K562 (cell line): ENCODE measurements at regions not wholly inside any gene's neighbourhood (a gene's known extent, or its start where the extent isn't known, plus 50 kb on each side); places are given as distances from the start of the nearest gene placed in this dataset.

Source experiments
- GATA2 ChIP-seq: sonication (generic); formaldehyde crosslinking; IDR thresholded peaks from 2 replicates; pipeline ENCODE4 v1.4.0; 2020; ENCODE audit warnings: mild to moderate bottlenecking, missing genetic modification reagents
- HMGN3 ChIP-seq: IDR thresholded peaks from 2 replicates; pipeline ENCODE4 v1.6.1; 2011; ENCODE audit warnings: borderline replicate concordance, low read depth, mild to moderate bottlenecking, mixed read lengths, low read length; ENCODE audit not compliant: insufficient read length; ENCODE audit errors: extremely low read depth
- MXI1 ChIP-seq: IDR thresholded peaks from 2 replicates; pipeline ENCODE4 v1.6.1; 2011; ENCODE audit warnings: low read depth, mild to moderate bottlenecking, improper control_type of control experiment, low read length
- NR2F6 ChIP-seq: fragments of 450-650 bp; formaldehyde crosslinking; IDR thresholded peaks from 2 replicates; pipeline ENCODE4 v1.4.0; 2020; ENCODE audit warnings: mild to moderate bottlenecking
- TAF1 ChIP-seq: IDR thresholded peaks from 2 replicates; pipeline ENCODE4 v1.6.1; 2011; ENCODE audit warnings: mild to moderate bottlenecking, low read length, moderate library complexity; ENCODE audit not compliant: insufficient read depth, control insufficient read depth, severe bottlenecking; ENCODE audit errors: extremely low read depth
- ZNF436 ChIP-seq: fragments of 250-450, 450-650 bp; sonication (Bioruptor Pico); formaldehyde crosslinking; IDR thresholded peaks from 2 replicates; pipeline ENCODE4 v1.7.0; 2020; ENCODE audit warnings: mild to moderate bottlenecking
- ZNF592 ChIP-seq: fragments of 450-650 bp; IDR thresholded peaks from 2 replicates; pipeline ENCODE4 v1.6.1; 2017; ENCODE audit warnings: antibody characterized with exemption, mild to moderate bottlenecking
- ZNF830 ChIP-seq: fragments of 250-450 bp; sonication (Bioruptor Pico); IDR thresholded peaks from 2 replicates; pipeline ENCODE4 v1.5.0; 2021; ENCODE audit warnings: mild to moderate bottlenecking

- TF ChIP-seq ZNF436 (CRISPR knock-in tag) = no peak
- no peak for TF ChIP-seq GATA2 (CRISPR knock-in tag)
- no peak for TF ChIP-seq MXI1
- TF ChIP-seq TAF1 = no peak
- no peak for TF ChIP-seq HMGN3
- no peak for TF ChIP-seq ZNF592
- no peak for TF ChIP-seq ZNF830 (CRISPR knock-in tag)
- no peak for TF ChIP-seq NR2F6 (CRISPR knock-in tag)
- TF ChIP-seq, all 486 proteins: peak for 0
Observed at GRCh38 chr3:127039719-127040118, 56.8 kb downstream of the PLXNA1 start (continued).
